ENCODE measurements at regions not wholly inside any gene's neighbourhood (a gene's known extent, or its start where the extent isn't known, plus 50 kb on each side); places are given as distances from the start of the nearest gene placed in this dataset.

DNA sequence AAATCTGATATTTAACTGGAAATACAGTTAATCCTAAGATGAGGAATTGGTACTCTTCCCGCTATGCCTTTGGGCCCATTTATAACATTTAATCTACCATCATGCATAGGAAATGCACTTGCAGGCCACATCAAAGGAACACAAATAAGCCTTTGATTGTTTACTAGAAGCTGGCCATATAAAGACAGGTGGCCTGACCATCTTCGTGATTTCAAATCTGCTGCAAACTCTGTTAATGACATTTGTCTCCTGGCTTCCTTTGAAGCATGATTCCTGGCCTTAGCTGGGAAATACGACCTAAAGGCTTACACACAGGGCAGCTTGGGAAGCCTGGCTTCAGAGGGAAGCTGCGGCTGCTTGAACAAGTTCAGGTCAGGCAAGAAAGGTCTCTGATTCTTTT lies 552.1 kb downstream of the CDH26 start:
- in situ Hi-C loops (cut with HindIII; ENCODE audit: low pct_unique_long_range_greater_than_20kb, low sequenced_read_pairs) (no loop called here), intact Hi-C loops (cut with micrococcal nuclease; ENCODE audit: unreplicated experiment) (no loop called here)
- CTCF ChIA-PET: no interaction called here
- POLR2A ChIA-PET: no interaction called here
- Histone ChIP-seq H3K9me3 (ENCODE audit: control insufficient read depth, insufficient read depth, low read depth, low read length) (no peaks in the 10 kb centered on the region), H3K27me3 (ENCODE audit: control insufficient read depth, insufficient read depth, low read length) (0 out of 2 replicates have a peak, but pooled peaks cover 2% of the 10 kb centered on the region), H3K4me1 (ENCODE audit: control insufficient read depth, insufficient read depth, low read length) (no peaks in the 10 kb centered on the region), H3K36me3 (ENCODE audit: control insufficient read depth, insufficient read depth, low read length) (no peaks in the 10 kb centered on the region), H3K4me3 (ENCODE audit: low read depth in 2 of 2, low read length in 2 of 2) (no peak overlapping the region), H3K27ac (ENCODE audit: low read length) (no peak overlapping the region)
- ATAC-seq (no peak), DNase-seq (ENCODE audit: low read depth, low spot score) (no peak)
- BruUV-seq (replicated peaks): no TSS peak
- TF ChIP-seq TCF7L2 (IDR thresholded peaks at IDR 0.05; ENCODE audit: low read depth, low read length): no peak

- Histone ChIP-seq H3K36me3 (ENCODE audit: control insufficient read depth, insufficient read depth, low read length) (no peaks in the 10 kb centered on the region), H3K27ac (ENCODE audit: low read length) (no peak overlapping the region), H3K27me3 (ENCODE audit: control insufficient read depth, insufficient read depth, low read length) (0 out of 2 replicates have a peak, but pooled peaks cover 2% of the 10 kb centered on the region), H3K4me3 (ENCODE audit: low read depth in 2 of 2, low read length in 2 of 2) (no peak overlapping the region), H3K4me1 (ENCODE audit: control insufficient read depth, insufficient read depth, low read length) (no peaks in the 10 kb centered on the region), H3K9me3 (ENCODE audit: control insufficient read depth, insufficient read depth, low read depth, low read length) (no peaks in the 10 kb centered on the region)
- in situ Hi-C loops (cut with HindIII; ENCODE audit: low pct_unique_long_range_greater_than_20kb, low sequenced_read_pairs): no loop called here
- DNase-seq (ENCODE audit: low read depth, low spot score) (no peak), ATAC-seq (no peak)
- CTCF ChIA-PET: no interaction called here
- intact Hi-C loops (cut with micrococcal nuclease; ENCODE audit: unreplicated experiment): no loop called here
- POLR2A ChIA-PET: no interaction called here
- BruUV-seq (replicated peaks): no TSS peak
- no peak for TF ChIP-seq POLR2AphosphoS5 (IDR thresholded peaks at IDR 0.05; ENCODE audit: low read depth, low read length)
- TF ChIP-seq TCF7L2 (IDR thresholded peaks at IDR 0.05; ENCODE audit: low read depth, low read length): no peak
- TF ChIP-seq CTCF (IDR thresholded peaks at IDR 0.05): no peak
- no peak for TF ChIP-seq SIN3A (IDR thresholded peaks at IDR 0.05; ENCODE audit: borderline replicate concordance, insufficient read depth, low read depth, low read length)
- no peak for TF ChIP-seq REST (IDR thresholded peaks at IDR 0.05; ENCODE audit: insufficient read depth in 1 of 2, low read depth in 2 of 2, low read length in 1 of 2)
Measured at GRCh38 chr20:60512443-60512842, 554.2 kb downstream of the CDH26 start.

GRCh38 chr20:60513141-60513540 lies 554.9 kb downstream of the CDH26 start:
- ChIA-PET POLR2A (no interaction called here), CTCF (no interaction called here)
- Histone ChIP-seq H3K4me1 (ENCODE audit: control insufficient read depth, insufficient read depth, low read length) (no peaks in the 10 kb centered on the region), H3K36me3 (ENCODE audit: control insufficient read depth, insufficient read depth, low read length) (no peaks in the 10 kb centered on the region), H3K4me3 (ENCODE audit: low read depth in 2 of 2, low read length in 2 of 2) (no peak overlapping the region), H3K27me3 (ENCODE audit: control insufficient read depth, insufficient read depth, low read length) (no peaks in the 10 kb centered on the region), H3K9me3 (ENCODE audit: control insufficient read depth, insufficient read depth, low read depth, low read length) (no peaks in the 10 kb centered on the region), H3K27ac (ENCODE audit: low read length) (no peak overlapping the region)
- intact Hi-C loops (cut with micrococcal nuclease; ENCODE audit: unreplicated experiment) (no loop called here), in situ Hi-C loops (cut with HindIII; ENCODE audit: low pct_unique_long_range_greater_than_20kb, low sequenced_read_pairs) (no loop called here)
- DNase-seq (ENCODE audit: low read depth, low spot score) (no peak), ATAC-seq (no peak)
- TF ChIP-seq SIN3A (IDR thresholded peaks at IDR 0.05; ENCODE audit: borderline replicate concordance, insufficient read depth, low read depth, low read length) (no peak), CTCF (IDR thresholded peaks at IDR 0.05) (no peak), REST (IDR thresholded peaks at IDR 0.05; ENCODE audit: insufficient read depth in 1 of 2, low read depth in 2 of 2, low read length in 1 of 2) (no peak), TCF7L2 (IDR thresholded peaks at IDR 0.05; ENCODE audit: low read depth, low read length) (no peak), POLR2AphosphoS5 (IDR thresholded peaks at IDR 0.05; ENCODE audit: low read depth, low read length) (no peak)
- BruUV-seq (replicated peaks): no TSS peak

Data from Panc1 (cell line).